Activated gamma-delta T cell treated with Interleukin-2 at 50 U/mL for 16 hours (primary cell): ENCODE measurements at regions not wholly inside any gene's neighbourhood (a gene's known extent, or its start where the extent isn't known, plus 50 kb on each side); places are given as distances from the start of the nearest gene placed in this dataset.
"Not testable (repeated sequence)": the region's sequence is repeated elsewhere in the genome, so short reads cannot be mapped to it uniquely, and the experiment has no call there.

Source experiments
- DNase-seq: peaks from one replicate; pipeline ENCODE4 v3.0.0-alpha.2; 2020

DNA sequence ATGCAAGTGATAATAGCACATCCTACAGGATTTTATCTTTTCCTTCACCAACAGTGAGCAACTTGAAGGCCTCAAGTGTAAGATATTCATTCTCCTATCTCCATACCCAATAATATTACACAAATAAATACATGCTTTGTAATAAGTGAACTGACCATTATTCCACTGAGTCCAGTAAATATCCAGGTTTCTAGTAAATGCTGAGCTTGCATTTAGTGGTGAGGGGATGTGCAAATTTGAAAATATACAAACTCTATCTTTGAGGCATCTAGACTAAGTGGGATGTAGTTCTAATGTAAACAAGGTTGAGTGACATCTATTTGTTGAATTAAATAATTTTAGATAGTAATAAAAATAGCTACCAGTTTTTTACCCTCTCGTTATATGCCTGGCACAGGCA lies 587.6 kb upstream of the IL12A start:
- no peak for DNase-seq

DNA sequence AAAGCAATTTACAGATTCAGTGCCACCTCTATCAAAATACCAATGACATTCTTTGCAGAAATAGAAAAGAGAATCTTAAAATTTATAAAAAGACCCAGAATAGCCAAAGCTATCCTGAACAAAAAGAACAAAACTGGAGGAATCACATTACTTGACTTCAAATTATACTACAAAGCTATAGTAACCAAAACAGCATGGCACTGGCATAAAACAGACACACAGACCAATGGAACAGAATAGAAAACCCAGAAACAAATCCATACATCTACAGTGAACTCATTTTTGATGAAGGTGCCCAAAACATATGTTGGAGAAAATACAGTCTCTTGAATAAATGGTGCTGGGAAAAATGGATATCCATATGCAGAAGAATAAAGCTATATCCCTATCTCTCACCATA lies 578.9 kb upstream of the IL12A start:
- DNase-seq = not testable (repeated sequence)

DNA sequence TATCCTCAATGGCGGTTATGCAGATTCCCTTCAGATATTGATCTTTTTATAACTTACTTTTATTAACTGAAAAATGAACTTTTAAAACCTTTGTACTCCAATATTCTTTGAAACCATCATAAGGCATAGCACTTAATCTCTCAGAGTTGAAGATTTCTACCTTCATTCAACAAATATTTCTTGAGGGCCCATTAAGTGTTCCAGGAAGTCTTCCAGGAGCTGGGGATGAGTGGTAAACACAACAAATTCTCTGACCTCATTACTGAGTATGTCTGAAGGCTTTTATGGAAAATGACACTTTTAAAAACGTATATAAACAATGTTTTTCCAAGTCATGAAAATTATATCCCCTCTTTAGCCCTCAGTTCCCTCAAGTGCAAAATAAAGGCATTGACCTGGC lies 575.3 kb upstream of the IL12A start:
- no peak for DNase-seq

DNA sequence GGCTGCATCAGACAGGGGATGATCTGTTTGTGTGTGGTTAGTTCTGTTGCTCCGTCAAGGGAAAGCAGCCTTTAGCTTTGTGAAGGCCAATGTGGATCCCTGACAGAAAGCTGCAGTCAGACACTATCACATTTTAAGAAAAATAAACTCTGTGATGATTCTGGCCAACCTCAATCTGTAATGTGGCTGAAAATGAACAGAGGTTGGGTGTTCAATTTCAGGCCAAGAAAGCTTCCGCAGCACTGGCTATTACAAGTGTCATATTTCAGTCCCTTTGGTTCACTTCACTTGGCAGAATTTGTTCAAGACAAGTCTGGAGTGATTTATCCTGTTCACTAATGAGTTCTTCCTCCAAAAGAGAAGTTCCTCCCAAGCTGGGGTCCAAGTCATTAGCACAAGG lies 571.8 kb upstream of the IL12A start:
- no peak for DNase-seq

DNA sequence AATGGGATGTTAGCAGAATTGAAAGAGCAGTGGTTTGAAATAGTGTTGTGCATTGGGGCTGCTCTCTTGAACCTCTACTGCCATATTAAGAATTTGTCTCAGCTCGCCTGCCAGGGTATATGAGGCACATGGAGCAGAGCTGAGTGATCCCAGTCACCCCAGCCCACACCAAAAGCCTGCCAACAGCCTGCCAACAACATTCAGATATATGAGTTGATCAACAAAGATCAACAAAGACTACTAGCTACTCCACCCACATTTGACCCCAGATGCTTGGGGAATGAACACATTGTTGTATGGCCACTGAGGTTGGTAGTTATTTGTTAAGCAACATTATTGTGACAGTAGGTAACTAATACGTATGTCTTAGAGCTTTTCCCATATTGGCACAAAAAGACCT lies 570.9 kb upstream of the IL12A start:
- DNase-seq = no peak

DNA sequence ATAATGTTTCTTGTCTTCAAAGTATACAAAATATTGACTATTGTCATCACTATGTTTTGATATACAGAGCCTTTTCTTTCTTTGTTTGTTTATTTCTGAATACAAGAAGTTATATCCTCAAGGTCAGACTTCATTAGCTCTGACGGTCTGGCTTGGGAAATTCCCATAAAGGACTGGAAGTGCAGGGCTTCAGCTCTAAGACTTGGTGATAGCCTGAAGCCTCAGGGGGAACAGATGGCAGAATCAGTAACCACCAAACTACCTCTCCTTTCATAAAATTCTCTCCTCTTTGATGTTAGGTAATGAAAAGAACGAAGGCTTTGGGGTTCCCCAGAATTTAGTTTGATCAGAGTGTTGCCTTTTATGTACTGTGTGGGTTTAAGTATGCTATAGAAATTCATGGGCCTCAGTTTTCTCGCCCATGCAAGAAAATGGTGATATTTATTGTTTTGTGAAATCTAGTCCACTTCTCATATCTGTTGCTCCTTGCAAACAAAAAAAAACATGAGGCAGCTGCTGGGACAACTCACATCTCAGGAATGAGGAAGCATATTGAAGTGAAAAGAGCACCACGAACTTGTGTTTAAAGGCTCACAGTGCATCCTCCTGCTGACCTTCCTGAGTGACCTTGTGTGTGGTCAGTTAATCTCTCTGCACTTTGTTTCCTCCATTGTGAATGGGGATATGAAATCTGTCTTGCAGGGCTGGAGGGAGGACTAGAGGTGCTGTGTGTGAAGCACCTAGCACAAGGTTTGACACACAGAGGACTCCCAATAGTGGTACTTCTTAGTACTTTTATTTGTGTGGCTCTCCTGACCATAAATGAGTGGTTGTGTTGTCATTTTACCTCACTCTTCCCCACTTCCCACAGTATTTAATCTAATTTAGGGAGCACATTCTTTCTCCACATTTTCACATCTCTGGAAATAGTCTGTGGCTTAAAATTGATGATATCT lies 569.8 kb upstream of the IL12A start:
- no peak for DNase-seq

DNA sequence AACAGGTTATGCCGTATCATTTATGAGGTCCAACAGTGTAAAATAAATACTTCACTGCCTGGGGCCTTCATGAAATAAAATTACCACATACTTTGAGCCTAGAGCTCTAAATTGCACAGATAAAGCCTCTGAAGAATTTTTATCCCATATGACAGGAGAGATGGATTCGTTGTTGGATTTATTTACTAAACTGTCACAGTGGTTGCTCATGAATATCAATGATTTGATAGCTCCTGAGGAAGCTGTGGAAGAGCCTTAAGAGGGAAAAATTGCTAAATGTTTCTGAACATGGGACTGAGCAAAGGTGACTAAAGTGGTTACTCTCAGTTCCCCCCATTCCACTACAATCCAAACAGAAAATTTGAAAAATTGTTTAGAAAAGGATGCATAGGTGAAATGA lies 558.9 kb upstream of the IL12A start:
- no peak for DNase-seq

DNA sequence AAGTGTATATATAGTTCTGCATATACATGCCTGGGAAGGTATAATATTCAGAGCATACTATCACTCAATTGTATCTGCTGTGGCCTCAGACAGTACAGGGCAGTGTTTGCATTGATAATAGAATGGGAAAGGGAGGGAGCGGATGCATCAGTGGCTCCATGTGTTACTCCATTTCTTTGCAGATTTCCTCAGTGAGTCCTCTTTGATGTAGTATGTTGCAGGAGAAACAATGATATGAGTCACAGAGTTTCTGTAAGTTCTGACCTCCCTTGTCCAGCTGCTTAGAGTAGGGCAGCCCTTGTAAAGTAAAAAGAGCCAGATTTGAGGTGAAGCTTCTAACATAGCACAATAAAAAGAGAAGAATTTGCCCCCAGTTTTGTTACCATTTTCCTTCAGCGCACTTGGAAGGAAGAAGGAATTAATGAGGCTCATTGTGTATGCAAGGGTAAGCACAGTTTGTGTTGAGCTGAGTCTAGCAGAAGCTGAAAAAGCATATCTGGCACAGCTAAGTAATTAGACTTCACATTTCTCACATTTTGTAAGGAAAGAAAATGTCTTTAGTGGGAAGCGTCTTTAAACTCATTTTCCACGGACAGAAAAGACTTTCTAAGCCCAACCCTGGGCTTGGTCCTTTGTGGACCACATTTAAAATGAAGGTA lies 555.8 kb upstream of the IL12A start:
- no peak for DNase-seq

DNA sequence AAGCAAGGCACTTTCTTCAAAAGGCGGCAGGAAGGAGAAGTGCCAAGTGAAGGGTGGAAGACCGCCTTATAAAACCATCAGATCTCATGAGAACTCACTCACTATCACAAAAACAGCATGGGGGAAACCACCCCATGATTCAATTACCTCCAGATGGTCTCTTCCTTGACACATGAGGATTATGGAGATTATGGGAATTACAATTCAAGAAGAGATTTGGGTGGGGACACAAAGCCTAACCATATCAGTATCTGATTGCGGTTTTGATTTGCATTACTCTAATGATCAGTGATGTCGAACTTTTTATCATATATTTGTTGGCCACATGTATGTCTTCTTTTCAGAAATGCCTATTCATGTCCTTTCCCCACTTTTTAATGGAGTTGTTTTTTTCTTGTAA lies 549.3 kb upstream of the IL12A start:
- no peak for DNase-seq

DNA sequence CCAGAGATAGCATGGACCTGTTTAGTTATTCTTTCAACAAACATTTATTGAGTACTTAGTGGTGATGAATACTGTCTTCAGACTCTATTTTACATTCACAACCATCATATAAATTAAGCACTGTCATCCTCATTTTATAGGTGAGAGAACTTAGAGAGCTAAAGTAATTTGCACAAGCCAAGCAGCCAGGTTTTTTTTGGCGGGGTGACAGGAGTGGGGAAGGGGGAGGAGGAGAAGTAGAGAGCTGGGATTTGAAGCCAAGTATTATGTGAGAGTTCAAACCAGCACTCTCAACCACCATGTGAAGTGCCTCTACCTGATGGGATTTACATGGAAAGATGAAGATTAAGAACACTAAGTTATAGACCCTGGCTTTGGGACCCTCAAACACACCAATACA lies 547.4 kb upstream of the IL12A start:
- DNase-seq = no peak

DNA sequence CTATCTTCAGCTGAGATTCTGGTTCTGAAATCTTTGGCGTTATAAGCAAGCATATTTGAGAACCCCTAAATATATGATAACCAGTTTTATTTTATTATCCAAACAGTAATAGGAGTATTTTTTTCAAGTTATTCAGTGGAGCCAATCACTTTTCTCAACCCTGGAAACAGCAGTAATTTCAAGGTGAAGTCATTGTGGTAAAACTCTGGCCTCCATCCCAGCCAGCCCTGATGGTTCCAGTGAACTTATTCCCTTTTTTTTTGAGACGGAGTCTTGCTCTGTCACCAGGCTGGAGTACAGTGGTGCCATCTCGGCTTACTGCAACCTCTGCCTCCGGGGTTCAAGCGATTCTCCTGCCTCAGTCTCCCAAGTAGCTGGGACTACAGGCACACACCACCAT lies 545.4 kb upstream of the IL12A start:
- no peak for DNase-seq

DNA sequence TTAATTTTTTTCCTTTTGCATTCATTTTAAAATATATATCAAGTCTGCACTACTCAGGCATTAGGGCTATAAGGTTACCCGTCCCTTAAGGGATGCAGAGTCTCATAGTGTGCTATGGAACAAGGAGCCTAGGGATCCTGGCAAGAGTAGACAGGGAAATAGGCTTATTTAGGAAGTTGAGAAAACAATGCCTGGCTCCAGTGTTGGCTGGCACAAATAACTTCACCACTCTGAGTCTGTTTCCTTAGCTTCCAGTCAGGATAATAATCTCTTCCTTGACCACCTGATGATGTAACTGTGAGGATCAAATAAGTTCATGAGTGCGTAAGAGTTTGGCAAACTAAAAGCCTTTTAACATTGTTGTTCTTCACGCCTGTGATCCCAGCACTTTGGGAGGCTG lies 540.8 kb upstream of the IL12A start:
- DNase-seq = no peak

DNA sequence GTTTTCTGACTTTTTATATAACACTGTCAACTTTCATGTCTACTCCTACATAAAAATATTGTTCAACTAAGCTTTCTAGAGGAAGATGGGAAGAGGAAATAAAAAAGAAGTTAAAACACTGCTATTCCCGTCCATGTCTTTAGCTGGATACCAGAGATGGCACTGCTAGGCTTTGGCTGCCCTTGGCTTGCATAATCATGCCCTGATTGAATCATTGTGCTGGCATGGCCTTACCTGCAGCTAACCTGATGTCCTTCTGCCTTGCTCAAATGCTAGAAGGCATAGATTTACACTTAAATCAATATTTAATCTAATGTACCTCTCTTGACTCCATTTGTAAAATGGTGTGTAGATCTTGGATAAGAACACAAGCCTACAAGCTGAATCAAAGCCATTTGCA lies 539.7 kb upstream of the IL12A start:
- no peak for DNase-seq

DNA sequence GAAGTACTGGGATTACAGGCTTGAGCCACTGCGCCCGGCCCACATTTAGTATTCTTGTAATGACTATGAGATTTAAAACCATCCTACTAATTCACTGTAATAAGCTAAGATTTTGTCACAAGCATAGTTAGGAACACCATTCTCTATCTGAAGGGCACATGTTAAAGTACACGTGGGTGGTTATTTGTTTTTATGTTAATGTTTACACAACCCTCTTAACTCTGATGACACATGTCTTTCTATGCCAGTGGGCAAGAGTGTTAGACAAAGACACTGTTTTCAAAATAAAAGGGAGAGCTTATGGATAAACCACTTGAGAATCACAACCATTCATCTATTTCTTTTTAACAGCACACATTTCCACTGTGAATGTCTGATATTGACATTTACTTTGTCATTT lies 537.6 kb upstream of the IL12A start:
- no peak for DNase-seq

DNA sequence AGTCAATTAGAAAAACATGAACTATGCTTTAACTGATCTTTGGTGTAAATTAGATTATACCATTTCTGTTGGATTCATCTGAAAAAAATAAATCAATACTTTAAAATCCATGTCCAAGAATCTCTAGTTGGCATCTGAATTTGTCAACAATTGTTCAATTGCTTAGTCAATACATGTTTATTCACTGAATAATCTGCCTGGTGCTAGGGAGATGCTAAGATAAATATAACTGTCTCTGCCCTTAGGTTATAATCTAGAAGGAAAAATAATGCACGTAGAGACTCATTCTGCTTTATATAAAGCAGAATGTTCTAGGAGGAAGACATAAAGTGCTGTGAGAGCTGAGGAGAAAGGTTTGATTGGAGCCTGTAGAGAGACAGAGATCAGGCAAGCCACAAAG lies 537.2 kb upstream of the IL12A start:
- DNase-seq = no peak

DNA sequence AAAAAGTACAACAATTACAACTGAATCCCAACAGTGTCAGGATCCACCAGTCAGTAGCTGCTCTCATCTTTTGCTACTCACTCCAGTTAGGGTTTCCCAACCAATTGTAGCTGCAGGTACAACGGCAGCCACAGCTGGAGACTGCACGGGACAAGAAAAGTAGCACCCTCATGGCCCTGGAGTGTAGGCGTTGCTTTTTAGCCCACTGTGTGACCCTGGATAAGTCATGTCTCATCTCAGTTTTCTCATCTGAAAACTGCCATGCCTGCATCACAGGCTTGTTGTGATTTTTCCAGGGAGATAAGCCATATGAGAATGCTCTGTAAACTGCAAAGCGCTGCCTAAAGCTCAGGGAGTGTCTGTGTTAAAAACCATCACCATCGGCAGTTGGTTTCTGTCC lies 535.6 kb upstream of the IL12A start:
- DNase-seq = no peak

DNA sequence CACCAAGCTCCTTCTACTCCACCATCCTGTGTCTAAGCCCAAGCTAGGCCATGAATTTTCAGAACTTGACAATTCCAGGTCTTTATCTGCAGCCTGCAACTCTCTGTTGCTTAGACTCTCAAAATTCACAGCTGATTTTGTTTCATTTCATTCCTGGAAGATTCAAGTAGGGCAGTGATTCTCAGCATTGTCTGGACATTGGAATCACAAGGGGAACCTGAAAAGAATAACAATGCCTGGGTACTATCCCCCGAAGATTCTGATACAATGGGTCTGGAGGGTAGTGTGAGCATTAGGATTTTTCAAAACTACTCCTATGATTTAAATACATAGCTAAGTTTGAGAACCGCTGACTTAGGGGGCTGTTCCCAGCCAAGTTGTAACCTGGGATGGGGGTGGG lies 534.7 kb upstream of the IL12A start:
- DNase-seq = no peak

DNA sequence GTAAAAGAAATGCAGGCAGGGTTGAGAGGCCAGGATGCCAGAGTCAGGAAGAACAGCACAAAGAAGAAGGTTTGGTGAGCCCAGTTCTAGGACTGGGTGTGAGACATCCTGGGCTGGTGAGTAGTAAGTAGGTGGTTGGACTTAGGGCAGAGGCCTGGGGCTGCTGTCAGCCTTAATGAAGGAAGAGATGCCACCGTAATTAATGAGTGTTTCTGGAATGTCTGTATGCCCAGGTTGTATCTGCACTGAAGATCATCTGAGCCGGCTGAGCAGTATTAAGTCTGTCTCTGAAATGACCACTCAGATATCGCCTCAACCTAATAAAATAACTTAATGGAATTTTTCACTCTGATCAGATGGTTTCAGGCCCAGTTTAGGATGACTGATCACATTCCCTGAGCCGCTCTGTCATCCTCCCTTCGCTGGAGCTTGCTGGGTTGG lies 532.9 kb upstream of the IL12A start:
- DNase-seq = no peak

DNA sequence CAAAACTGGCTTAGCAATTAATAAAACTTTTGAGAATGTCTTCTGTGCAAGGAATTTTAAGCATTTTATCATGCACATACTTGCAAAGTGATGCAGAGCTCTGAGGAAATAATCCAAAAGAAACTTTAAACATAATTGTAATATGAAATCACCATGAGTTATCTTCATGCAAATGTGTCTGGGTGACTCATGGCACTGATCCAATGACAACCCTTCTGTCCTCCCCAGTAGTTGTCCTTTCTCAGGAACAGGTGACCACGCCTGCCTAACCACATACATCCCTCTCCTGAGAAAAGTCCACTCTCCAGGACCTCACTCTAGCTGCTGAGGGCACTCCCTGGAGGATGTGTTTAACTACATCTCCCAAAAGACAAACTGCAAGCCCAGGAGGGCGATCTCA lies 530.6 kb upstream of the IL12A start:
- no peak for DNase-seq

DNA sequence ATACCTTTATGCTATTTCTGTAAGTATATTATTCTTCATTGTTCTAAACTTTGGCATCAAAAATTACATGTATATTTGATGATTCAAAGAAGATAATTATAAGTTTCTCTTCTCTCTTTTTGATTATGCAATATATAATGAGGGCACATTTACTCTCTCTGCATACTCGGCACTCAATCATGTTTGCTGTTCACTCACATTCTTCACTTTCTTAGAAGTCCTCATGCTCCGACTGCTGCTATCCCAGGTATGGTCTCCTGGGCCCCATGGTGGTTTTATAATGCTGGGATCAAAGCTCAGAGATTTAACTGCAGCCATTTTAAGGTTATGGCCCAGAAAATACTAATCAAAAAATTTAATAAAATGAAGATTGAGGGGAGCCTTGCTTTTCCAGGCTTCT lies 529.7 kb upstream of the IL12A start:
- DNase-seq = no peak

DNA sequence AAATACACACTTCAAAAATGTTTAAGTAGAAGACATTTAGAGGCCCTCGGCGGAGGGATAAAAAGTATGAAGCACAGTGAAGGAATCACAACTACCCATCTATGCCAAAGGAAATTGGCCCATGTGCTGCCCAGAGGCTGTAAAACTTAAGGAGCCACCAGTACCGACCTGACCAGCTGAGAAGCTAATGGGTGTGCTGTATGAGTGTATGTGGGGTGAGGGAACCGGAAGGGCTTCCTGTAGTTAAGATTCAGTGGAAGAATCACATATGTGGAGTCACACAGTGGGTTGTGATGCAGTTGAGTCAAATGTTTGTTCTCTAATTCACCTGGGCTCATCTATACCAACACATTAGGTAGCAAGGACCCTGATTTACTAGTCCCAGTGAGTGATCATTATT lies 516.0 kb upstream of the IL12A start:
- no peak for DNase-seq

DNA sequence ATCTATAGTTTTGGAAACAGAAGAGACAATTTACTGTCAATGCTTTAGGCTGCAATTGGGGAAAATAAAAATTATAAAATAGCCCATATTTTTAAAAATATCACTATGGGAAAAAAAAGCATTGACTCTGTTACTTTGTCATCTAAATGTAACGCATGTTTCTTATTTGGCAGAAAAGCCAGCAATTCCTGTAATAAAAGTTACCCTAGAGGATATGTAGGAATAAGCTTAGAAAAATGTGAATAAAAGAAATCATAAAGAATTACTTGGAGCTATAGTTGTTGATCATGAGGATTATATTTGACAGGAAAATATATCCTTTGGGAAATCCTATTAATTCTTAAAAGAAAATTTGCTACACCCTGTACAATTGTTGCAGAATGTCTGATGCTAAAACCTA lies 515.4 kb upstream of the IL12A start:
- DNase-seq = no peak

DNA sequence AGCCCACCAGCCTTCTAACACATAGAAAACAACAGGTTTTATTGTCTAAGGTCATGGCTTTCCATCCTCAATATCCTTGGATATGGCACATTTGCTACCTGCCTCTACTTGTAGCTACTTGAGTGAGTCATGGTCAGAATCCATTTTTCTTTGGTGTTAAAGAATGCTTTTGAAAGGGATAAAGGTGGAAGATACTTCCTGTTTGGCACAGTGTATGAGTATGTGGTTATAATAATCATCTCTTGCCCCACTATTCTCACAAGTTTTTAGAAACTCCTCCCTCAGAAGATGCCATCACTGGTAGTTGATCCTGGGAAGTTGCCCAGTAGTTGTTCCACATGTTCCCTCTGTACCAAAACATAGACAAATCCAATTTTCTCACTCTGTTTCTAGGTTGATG lies 508.6 kb upstream of the IL12A start:
- no peak for DNase-seq

DNA sequence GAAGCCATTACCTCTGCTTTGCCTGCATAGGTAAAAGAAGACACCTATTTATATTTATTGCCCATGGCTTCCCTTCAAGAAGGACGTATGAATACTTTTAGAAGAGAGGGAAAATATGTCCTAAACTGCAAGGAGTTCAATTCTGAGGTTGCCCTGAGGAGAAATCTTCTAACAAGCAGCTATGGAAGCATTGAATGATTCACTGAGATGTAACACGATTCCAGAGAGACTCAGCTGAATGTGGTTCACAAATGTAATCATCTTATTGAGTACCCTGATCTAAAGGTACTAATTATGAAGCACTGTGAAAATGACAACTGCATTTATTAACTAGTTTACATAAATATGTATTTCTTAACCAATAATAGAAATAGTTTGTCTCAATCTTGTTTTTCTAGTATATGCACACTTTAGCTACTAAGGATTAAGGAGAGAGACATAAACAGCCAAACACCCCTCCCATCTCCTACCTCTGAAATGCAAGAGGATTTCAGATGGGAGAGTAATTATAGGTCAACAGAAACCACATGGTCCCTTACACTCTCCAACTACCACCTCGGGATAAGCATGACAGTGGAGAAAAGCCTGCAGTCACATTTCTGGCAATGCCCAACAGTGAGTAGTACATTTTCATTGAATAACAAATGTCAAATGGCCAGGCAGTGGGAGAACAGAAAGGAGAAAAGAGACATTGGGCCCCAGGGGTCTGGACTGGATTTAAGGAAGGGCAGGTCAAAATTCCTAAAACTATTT lies 506.2 kb upstream of the IL12A start:
- no peak for DNase-seq
